Dermis microvascular lymphatic vessel endothelial cell (primary cell): ENCODE measurements at regions not wholly inside any gene's neighbourhood (a gene's known extent, or its start where the extent isn't known, plus 50 kb on each side); places are given as distances from the start of the nearest gene placed in this dataset.

Experiments used
- DNase-seq, 2 donors: peaks; one replicate each; pipeline versions ENCODE4 v3.0.0 to v3.0.0-alpha.2; 2010; ENCODE audit warnings: low read depth in 2 of 2

GRCh38 chr4:3343358-3343757 is 50.5 kb downstream of the RGS12 start:
- DNase-seq, result no peak

GRCh38 chr4:3344104-3344503 is 51.3 kb downstream of the RGS12 start:
- DNase-seq, result no peak

- no peak for DNase-seq
Measured at GRCh38 chr4:3344596-3344995, 51.8 kb downstream of the RGS12 start.

- DNase-seq, result no peak
Measured at GRCh38 chr4:3345384-3345783, 52.6 kb downstream of the RGS12 start.

- DNase-seq, result peak; percentile 80
Measured at GRCh38 chr4:3346146-3346545, 53.3 kb downstream of the RGS12 start.

- no peak for DNase-seq
Measured at GRCh38 chr4:3347871-3348270, 55.0 kb downstream of the RGS12 start.

- DNase-seq, result no peak
Measured at GRCh38 chr4:3348621-3349020, 55.8 kb downstream of the RGS12 start.

GRCh38 chr4:3349116-3349515 is 56.3 kb downstream of the RGS12 start:
- DNase-seq, result no peak

GRCh38 chr4:3351997-3352396 is 59.2 kb downstream of the RGS12 start:
- no peak for DNase-seq

- no peak for DNase-seq
Measured at GRCh38 chr4:3352505-3352904, 59.7 kb downstream of the RGS12 start.

- no peak for DNase-seq
Measured at GRCh38 chr4:3352941-3353594, 60.2 kb downstream of the RGS12 start.

- no peak for DNase-seq
Measured at GRCh38 chr4:3353752-3354454, 61.1 kb downstream of the RGS12 start.

GRCh38 chr4:3354455-3354811 is 61.6 kb downstream of the RGS12 start:
- no peak for DNase-seq

GRCh38 chr4:3355266-3355748 is 62.5 kb downstream of the RGS12 start:
- no peak for DNase-seq

- no peak for DNase-seq
Measured at GRCh38 chr4:3358656-3359055, 65.8 kb downstream of the RGS12 start.

- no peak for DNase-seq
Measured at GRCh38 chr4:3360777-3361176, 68.0 kb downstream of the RGS12 start.

GRCh38 chr4:3361406-3361805 is 68.6 kb downstream of the RGS12 start:
- no peak for DNase-seq

- no peak for DNase-seq
Measured at GRCh38 chr4:3361896-3362295, 69.1 kb downstream of the RGS12 start.

GRCh38 chr4:3362431-3363287 is 69.8 kb downstream of the RGS12 start:
- no peak for DNase-seq

GRCh38 chr4:3363411-3364141 is 70.8 kb downstream of the RGS12 start:
- no peak for DNase-seq

- no peak for DNase-seq
Measured at GRCh38 chr4:3364199-3364598, 71.4 kb downstream of the RGS12 start.
